ENCODE measurements at regions not wholly inside any gene's neighbourhood (a gene's known extent, or its start where the extent isn't known, plus 50 kb on each side); places are given as distances from the start of the nearest gene placed in this dataset.
"Not testable (repeated sequence)": the region's sequence is repeated elsewhere in the genome, so short reads cannot be mapped to it uniquely, and the experiment has no call there.

DNA sequence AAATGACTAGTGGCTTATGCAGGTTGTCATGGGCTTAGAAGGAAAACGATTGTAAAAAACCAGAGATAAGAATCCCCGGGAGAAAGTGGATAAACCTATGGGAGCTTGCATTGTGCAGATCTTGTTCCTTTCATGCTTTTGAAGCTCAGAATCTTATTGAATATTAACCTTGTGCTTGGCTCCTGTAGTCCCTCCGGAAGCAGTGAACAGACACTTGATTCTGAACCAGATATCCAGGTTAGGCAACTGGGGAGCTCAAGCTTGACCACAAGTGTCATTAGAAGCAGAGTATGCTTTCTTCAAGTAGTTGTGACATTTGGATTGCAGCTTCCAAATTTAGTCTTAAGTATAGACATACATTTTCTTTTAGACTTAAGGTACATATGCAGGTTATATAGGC lies 212.6 kb upstream of the MOCS1 start:
- no peak for DNase-seq

DNA sequence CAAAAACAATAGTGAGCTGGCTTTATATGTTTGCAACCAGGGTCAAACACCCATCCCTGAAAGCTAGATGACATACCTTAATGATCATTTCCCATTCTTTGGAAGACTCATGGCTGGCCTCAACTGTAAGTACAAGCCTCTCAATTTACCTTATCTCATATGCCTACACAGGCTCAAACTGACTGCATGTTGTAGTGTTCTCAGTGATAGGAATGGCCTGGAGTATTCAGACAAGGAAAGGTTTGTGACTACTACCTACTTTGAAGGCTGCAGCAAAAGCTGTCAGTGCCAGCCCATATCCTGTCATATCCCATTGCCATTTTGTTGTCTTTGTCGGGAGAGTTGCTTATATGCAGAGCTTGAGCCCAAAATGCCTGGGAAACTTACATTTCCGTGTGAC lies 205.2 kb upstream of the MOCS1 start:
- DNase-seq = no peak

- DNase-seq = no peak
Observed at GRCh38 chr6:40138273-40138720, 204.0 kb upstream of the MOCS1 start.

GRCh38 chr6:40135491-40136072 lies 201.3 kb upstream of the MOCS1 start:
- no peak for DNase-seq

- not testable (repeated sequence) for DNase-seq
Observed at GRCh38 chr6:40133981-40134380, 199.7 kb upstream of the MOCS1 start.

DNA sequence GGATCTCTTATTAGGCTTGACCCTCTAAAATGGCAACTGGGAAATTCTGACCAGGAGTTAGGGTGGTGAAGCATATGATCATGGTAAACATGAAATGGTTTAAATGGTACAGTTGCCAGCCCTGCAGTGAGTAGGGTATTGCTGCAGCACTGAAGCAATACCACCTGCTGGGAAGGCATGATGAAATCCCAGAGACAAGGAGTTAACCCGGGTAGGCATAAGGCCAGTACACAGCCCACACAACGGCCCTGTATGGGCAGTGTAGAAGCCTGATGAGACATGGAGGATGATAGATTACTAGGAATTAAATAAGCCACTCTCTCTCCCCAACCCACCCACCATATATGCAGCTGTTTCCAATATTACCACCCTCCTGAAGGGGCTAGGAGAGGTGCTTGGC lies 197.4 kb upstream of the MOCS1 start:
- no peak for DNase-seq

DNA sequence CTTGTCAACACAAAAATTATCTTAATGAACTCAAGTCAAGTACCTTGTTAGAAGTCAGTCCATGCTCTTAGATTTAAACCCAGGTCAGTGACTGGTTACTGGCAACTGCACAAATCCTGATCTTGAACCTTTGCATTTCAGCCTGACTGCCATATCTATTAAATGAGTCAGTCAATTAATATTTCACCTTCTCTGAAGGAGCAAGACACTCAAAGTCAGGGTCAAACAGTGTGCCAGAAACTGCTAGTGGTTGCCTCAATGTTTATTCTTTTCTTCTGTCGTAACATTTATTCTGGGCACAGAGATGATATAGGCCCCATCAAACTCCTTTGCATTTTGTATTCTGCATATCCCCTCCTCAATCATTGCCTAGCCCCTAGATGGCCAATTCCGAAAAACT lies 193.9 kb upstream of the MOCS1 start:
- DNase-seq = no peak

DNA sequence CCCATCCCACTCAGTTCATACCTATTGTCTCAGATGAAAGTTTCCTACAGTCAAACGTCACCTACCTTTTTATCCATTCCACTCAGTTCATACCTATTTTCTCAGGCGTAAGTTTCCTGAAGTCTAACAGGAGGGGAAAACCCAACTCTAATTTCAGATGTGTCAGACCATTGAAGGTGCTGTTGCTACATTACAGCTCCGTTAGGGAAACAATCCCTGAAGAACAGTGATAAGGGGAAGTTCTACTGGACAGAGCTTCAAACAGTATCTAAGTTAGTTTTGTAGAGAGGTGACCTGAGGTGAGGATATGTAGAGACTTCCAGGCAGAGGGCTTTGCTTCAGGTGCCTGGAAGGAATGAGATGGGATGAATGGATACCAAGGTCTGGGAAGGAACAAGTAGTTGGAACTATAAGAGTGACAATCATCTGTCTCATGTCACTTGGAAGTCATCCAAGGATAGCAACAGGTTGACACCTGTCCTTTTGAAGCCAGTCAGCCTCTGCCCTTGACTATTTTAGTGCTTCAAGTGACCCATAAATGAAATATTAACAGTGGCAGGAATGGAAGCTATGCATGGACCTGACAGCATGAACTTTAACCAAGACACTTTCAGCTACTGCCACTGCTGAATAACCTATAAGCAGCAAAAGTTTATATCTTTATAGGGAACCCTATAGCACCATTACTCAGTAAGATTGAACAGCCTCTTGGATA lies 191.6 kb upstream of the MOCS1 start:
- DNase-seq = no peak

DNA sequence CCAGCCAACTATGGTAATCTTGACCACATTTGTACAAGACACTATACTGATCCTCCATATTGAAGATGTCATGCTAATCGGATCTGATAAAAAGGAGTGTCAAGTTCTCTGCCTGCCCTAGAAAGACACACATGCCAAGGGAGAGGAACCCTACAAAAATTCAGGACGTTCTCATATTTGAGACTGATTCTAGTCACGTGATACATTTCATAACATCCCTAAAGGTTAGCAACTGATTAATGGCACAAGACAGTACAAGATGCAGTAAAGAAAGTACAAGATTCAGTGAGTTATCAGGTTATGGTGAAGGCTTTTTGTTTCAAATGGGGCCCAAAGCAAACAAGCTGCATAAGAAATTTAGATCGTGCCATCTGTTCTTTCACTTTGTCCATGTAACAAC lies 190.7 kb upstream of the MOCS1 start:
- DNase-seq = no peak

- DNase-seq = no peak
Observed at GRCh38 chr6:40116832-40117231, 182.6 kb upstream of the MOCS1 start.

DNA sequence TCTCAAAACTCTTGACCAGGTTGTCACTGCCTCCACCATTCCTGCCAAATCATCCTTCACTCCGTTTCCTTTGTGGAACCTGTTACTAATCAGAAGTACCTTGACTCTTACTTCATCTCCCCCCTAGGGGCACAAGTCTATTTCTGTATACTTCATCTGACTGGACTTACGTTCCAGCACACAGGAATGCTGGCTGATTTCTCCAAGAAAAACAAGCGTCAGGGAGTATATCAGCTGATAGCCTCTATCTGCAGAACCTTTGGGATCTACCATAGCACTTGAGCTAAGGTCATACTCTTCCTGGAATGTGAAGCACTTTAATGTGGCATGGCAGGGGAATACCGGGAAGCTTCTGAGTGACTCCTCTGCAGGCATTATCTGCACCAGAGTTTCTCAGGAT lies 178.1 kb upstream of the MOCS1 start:
- DNase-seq = peak; percentile 11

- no peak for DNase-seq
Observed at GRCh38 chr6:40108736-40109135, 174.5 kb upstream of the MOCS1 start.

- no peak for DNase-seq
Observed at GRCh38 chr6:40106840-40107239, 172.6 kb upstream of the MOCS1 start.

DNA sequence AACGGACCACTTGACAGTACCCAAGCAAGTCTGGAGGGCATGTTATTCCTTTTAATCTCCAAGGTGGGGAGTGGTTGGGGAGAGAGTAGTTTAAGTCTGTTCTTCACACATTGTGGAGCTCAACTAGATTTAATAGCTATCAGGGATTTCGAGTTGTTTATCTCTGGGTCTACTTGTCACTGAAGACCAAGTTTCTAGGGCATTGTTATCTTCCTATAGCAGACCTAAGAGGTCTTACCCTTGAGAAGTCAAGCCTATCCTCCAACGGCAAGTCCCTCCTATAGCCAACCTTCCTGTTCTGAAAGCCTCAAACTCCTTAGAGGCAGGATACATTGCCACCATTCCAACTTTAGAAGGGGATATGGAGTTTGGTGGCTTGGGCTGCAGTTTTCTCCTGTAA lies 164.5 kb upstream of the MOCS1 start:
- DNase-seq = no peak

GRCh38 chr6:40097590-40097989 lies 163.3 kb upstream of the MOCS1 start:
- no peak for DNase-seq

- no peak for DNase-seq
Observed at GRCh38 chr6:40083141-40083920, 149.1 kb upstream of the MOCS1 start.

DNA sequence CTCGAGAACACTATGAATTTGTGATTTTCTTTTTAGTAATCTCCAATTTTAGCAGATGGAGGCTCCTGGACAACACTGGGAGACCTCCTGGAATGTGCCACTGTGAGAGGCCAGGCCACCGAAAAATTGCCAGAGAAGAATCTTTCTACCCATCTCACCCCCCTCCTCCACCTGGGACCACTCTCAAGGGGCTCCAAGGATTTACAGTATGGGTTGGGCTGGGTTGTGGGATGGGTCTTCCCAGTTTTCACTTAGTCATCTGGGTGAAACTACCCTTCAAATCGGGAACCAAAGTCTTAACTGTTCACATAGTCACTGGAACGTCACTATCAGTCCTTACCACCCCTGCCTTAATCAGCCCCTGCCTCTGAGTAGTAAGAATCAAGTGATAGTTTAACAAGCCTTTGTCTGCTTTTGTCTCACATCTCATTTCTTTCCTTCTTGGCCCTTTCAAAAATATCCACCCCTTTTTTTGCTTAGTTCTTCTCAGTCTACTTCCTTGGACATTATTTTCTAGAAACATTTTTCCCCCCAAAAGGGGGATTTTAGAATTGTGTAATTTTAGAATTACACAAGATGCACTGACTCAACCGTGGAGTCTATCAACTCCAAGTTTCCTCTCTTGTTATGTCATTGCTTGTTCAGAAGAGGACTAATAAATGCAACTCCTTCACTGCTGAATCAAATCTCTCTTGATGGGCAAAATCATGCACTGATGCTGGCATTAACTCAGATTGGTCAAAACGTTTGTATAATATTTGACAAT lies 148.2 kb upstream of the MOCS1 start:
- no peak for DNase-seq

DNA sequence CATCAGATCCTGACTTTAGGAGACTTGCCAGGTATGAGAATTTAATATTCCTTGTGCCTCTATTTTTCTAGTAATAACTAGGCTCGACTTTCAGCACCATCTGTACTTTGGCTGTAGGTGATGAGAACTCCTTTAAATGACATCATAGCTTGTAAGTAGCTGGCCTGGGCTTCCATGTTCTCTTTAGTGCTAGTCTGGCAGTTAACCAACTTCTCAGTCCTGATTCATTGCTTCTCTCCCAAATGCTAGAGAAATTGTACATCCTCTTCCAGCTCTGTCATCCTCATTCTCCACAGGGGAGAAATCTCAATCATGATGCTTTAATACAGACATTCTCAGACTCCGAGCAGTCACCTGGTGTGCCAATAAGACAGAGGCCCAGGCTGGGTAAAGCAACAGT lies 143.5 kb upstream of the MOCS1 start:
- no peak for DNase-seq

GRCh38 chr6:40077315-40077714 lies 143.1 kb upstream of the MOCS1 start:
- DNase-seq = no peak

GRCh38 chr6:40075056-40075590 lies 140.9 kb upstream of the MOCS1 start:
- no peak for DNase-seq

GRCh38 chr6:40074306-40075055 lies 140.2 kb upstream of the MOCS1 start:
- no peak for DNase-seq

DNA sequence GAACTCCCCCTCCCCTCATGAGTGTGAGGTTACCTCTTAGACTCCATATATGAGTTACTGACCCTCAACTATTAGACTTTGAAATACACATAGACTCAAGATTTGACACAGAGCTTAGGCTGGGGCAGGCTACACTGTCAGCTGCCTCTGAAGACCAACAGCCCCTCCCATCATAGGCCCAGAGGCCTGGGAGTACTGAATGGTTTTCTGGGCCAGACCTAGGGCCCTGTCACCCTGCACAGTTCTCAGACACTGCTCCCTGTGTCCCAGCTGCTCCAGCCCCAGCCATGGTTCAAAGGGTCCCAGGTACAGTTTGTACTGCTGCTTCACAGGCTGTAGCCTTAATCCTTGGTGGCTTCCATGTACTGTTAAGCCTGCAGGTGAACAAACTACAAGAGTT lies 132.1 kb upstream of the MOCS1 start:
- DNase-seq = no peak
